ENCODE measurements at regions not wholly inside any gene's neighbourhood (a gene's known extent, or its start where the extent isn't known, plus 50 kb on each side); places are given as distances from the start of the nearest gene placed in this dataset.

DNA sequence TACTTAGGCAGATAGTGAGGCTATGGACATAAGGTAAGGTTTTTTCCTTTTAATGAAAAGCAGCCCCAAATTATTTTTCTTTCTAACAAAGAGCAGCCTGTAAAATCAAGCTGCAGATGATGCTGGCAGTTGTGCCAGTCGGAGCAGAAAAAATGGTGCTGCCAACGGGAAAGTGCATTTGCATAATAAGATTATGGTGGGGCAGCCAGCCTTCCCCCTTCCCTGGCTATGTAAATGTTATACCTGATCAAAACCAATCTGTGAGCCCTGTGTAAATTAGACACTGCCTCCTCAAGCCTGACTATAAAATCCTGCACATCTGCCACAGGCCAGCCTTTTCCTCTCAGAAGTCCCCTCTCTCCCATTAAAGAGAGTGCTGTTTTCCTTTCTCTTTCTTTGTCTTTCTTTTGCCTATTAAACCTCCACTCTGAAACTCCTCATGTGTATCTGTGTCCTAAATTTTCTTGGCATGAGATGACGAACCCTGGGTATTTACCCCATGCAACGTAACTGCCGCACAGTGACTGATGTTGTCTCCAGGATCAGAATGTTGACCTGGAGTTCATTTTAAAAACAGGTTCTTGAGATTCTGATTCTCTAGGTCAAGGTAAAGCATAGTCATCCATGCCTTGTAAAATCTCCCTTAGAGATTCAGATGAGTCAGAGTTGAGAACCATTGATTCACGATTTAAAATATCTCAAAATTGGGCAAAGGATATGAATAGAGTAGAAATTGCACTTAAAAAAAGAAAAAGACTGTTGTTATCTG, 167.3 kb upstream of the C1GALT1 start:
- TF ChIP-seq, protein P1, sequence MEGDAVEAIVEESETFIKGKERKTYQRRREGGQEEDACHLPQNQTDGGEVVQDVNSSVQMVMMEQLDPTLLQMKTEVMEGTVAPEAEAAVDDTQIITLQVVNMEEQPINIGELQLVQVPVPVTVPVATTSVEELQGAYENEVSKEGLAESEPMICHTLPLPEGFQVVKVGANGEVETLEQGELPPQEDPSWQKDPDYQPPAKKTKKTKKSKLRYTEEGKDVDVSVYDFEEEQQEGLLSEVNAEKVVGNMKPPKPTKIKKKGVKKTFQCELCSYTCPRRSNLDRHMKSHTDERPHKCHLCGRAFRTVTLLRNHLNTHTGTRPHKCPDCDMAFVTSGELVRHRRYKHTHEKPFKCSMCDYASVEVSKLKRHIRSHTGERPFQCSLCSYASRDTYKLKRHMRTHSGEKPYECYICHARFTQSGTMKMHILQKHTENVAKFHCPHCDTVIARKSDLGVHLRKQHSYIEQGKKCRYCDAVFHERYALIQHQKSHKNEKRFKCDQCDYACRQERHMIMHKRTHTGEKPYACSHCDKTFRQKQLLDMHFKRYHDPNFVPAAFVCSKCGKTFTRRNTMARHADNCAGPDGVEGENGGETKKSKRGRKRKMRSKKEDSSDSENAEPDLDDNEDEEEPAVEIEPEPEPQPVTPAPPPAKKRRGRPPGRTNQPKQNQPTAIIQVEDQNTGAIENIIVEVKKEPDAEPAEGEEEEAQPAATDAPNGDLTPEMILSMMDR (IDR thresholded peaks at IDR 0.05): no peak
- TF ChIP-seq POLR2A (IDR thresholded peaks at IDR 0.05): no peak

Measured in right lobe of liver (tissue), 4 donors.